ENCODE measurements at regions not wholly inside any gene's neighbourhood (a gene's known extent, or its start where the extent isn't known, plus 50 kb on each side); places are given as distances from the start of the nearest gene placed in this dataset.

DNA sequence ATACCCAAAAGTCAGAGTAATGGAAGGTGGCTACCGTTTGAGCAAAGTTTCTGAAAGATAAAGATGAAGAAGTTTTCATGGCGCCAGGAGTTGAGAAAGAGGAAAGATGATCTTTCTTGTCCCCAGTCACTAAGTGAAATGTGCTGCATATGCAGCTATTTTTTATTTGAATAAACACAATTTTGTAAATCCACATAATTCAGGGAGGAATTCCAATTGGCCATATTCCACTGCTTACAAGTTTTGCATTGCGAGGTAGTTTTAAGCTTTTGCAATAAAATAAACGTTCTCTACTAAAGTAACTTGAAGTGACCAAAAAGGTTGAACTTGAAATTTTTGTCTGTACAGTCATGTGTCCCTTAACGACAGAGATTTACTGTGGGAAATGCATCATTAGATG is 139.3 kb upstream of the VCX2 start:
- TF ChIP-seq, protein P1, sequence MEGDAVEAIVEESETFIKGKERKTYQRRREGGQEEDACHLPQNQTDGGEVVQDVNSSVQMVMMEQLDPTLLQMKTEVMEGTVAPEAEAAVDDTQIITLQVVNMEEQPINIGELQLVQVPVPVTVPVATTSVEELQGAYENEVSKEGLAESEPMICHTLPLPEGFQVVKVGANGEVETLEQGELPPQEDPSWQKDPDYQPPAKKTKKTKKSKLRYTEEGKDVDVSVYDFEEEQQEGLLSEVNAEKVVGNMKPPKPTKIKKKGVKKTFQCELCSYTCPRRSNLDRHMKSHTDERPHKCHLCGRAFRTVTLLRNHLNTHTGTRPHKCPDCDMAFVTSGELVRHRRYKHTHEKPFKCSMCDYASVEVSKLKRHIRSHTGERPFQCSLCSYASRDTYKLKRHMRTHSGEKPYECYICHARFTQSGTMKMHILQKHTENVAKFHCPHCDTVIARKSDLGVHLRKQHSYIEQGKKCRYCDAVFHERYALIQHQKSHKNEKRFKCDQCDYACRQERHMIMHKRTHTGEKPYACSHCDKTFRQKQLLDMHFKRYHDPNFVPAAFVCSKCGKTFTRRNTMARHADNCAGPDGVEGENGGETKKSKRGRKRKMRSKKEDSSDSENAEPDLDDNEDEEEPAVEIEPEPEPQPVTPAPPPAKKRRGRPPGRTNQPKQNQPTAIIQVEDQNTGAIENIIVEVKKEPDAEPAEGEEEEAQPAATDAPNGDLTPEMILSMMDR (conservative IDR thresholded peaks at IDR 0.05; ENCODE audit: low read depth, low read length) = no peak
- no peak for TF ChIP-seq EZH2 (IDR thresholded peaks at IDR 0.05; ENCODE audit: borderline replicate concordance, low read depth, low read length, poor library complexity, severe bottlenecking)

Measured in A673 (cell line).